ENCODE measurements at regions not wholly inside any gene's neighbourhood (a gene's known extent, or its start where the extent isn't known, plus 50 kb on each side); places are given as distances from the start of the nearest gene placed in this dataset.

- Mint-ChIP-seq H3K27me3 (ENCODE audit: low read depth, unreplicated experiment) (no peaks in the 10 kb centered on the region), H3K27ac (ENCODE audit: unreplicated experiment) (no peak overlapping the region), H3K9me3 (ENCODE audit: unreplicated experiment) (peaks cover 10% of the 10 kb centered on the region), H3K36me3 (ENCODE audit: low read depth, unreplicated experiment) (no peaks in the 10 kb centered on the region), H3K4me3 (ENCODE audit: unreplicated experiment) (no peak overlapping the region), H3K4me1 (ENCODE audit: low read depth, unreplicated experiment) (peaks cover 2% of the 10 kb centered on the region)
- no peak overlapping the region for H2AFZ ChIP-seq (ENCODE audit: low read depth, low read length)
- H3K27ac ChIP-seq (ENCODE audit: low read depth, low read length) = no peak overlapping the region
- DNase-seq (ENCODE audit: low read depth) (no peak), FAIRE-seq (no peak)
- no peak overlapping the region for H3K9ac ChIP-seq (ENCODE audit: low read length)
- H3K27me3 ChIP-seq (ENCODE audit: insufficient read depth, low read length) = no peaks in the 10 kb centered on the region
- H3K79me2 ChIP-seq (ENCODE audit: insufficient read depth, low read length) = no peaks in the 10 kb centered on the region
- peaks cover 17% of the 10 kb centered on the region for H3K4me1 ChIP-seq (ENCODE audit: insufficient read depth, low read length)
- no peaks in the 10 kb centered on the region for H3K9me3 ChIP-seq (ENCODE audit: insufficient read depth, low read depth, low read length)
- no peak overlapping the region for H3K4me2 ChIP-seq (ENCODE audit: low read length)
- no peaks in the 10 kb centered on the region for H3K36me3 ChIP-seq (ENCODE audit: insufficient read depth, low read length)
- no peaks in the 10 kb centered on the region for H4K20me1 ChIP-seq (ENCODE audit: insufficient read depth, low read length)
- no peak overlapping the region for H3K4me3 ChIP-seq (ENCODE audit: insufficient read depth, low read depth, low read length)
- TF ChIP-seq EZH2 (IDR thresholded peaks at IDR 0.05; ENCODE audit: insufficient read depth, low read length) (no peak), CTCF (IDR thresholded peaks at IDR 0.05; ENCODE audit: insufficient read depth, low read depth, low read length) (no peak)
Observed at GRCh38 chr6:133635447-133635846, 253.5 kb upstream of the TCF21 start.

GRCh38 chr6:133637436-133637835 lies 251.5 kb upstream of the TCF21 start:
- Mint-ChIP-seq H3K27me3 (ENCODE audit: low read depth, unreplicated experiment) (no peaks in the 10 kb centered on the region), H3K27ac (ENCODE audit: unreplicated experiment) (no peak overlapping the region), H3K4me3 (ENCODE audit: unreplicated experiment) (no peak overlapping the region), H3K36me3 (ENCODE audit: low read depth, unreplicated experiment) (no peaks in the 10 kb centered on the region), H3K9me3 (ENCODE audit: unreplicated experiment) (peaks cover 10% of the 10 kb centered on the region), H3K4me1 (ENCODE audit: low read depth, unreplicated experiment) (no peaks in the 10 kb centered on the region)
- H3K36me3 ChIP-seq (ENCODE audit: insufficient read depth, low read length) = no peaks in the 10 kb centered on the region
- no peak overlapping the region for H2AFZ ChIP-seq (ENCODE audit: low read depth, low read length)
- H3K4me2 ChIP-seq (ENCODE audit: low read length) = no peak overlapping the region
- no peaks in the 10 kb centered on the region for H4K20me1 ChIP-seq (ENCODE audit: insufficient read depth, low read length)
- H3K79me2 ChIP-seq (ENCODE audit: insufficient read depth, low read length) = no peaks in the 10 kb centered on the region
- H3K9me3 ChIP-seq (ENCODE audit: insufficient read depth, low read depth, low read length) = no peaks in the 10 kb centered on the region
- no peak for TF ChIP-seq EZH2 (IDR thresholded peaks at IDR 0.05; ENCODE audit: insufficient read depth, low read length)
- DNase-seq (ENCODE audit: low read depth) (no peak), FAIRE-seq (no peak)
- H3K27ac ChIP-seq (ENCODE audit: low read depth, low read length) = no peak overlapping the region
- H3K9ac ChIP-seq (ENCODE audit: low read length) = no peak overlapping the region
- H3K4me3 ChIP-seq (ENCODE audit: insufficient read depth, low read depth, low read length) = no peak overlapping the region
- no peaks in the 10 kb centered on the region for H3K4me1 ChIP-seq (ENCODE audit: insufficient read depth, low read length)
- H3K27me3 ChIP-seq (ENCODE audit: insufficient read depth, low read length) = no peaks in the 10 kb centered on the region

- H3K27ac ChIP-seq (ENCODE audit: low read depth, low read length) = no peak overlapping the region
- H3K27me3 ChIP-seq (ENCODE audit: insufficient read depth, low read length) = no peaks in the 10 kb centered on the region
- H3K9me3 Mint-ChIP-seq (ENCODE audit: unreplicated experiment) = peaks cover 10% of the 10 kb centered on the region
- no peak overlapping the region for H3K4me3 Mint-ChIP-seq (ENCODE audit: unreplicated experiment)
- H3K36me3 ChIP-seq (ENCODE audit: insufficient read depth, low read length) = no peaks in the 10 kb centered on the region
- no peak overlapping the region for H2AFZ ChIP-seq (ENCODE audit: low read depth, low read length)
- H3K9ac ChIP-seq (ENCODE audit: low read length) = no peak overlapping the region
- FAIRE-seq (no peak), DNase-seq (ENCODE audit: low read depth) (no peak)
- H3K4me1 Mint-ChIP-seq (ENCODE audit: low read depth, unreplicated experiment) = no peaks in the 10 kb centered on the region
- H3K79me2 ChIP-seq (ENCODE audit: insufficient read depth, low read length) = no peaks in the 10 kb centered on the region
- no peaks in the 10 kb centered on the region for H3K9me3 ChIP-seq (ENCODE audit: insufficient read depth, low read depth, low read length)
- TF ChIP-seq EZH2 (IDR thresholded peaks at IDR 0.05; ENCODE audit: insufficient read depth, low read length) (no peak), CTCF (IDR thresholded peaks at IDR 0.05; ENCODE audit: insufficient read depth, low read depth, low read length) (no peak)
- no peak overlapping the region for H3K4me2 ChIP-seq (ENCODE audit: low read length)
- H3K4me3 ChIP-seq (ENCODE audit: insufficient read depth, low read depth, low read length) = no peak overlapping the region
- H3K36me3 Mint-ChIP-seq (ENCODE audit: low read depth, unreplicated experiment) = no peaks in the 10 kb centered on the region
- no peaks in the 10 kb centered on the region for H3K4me1 ChIP-seq (ENCODE audit: insufficient read depth, low read length)
- H3K27ac Mint-ChIP-seq (ENCODE audit: unreplicated experiment) = no peak overlapping the region
- no peaks in the 10 kb centered on the region for H3K27me3 Mint-ChIP-seq (ENCODE audit: low read depth, unreplicated experiment)
- no peaks in the 10 kb centered on the region for H4K20me1 ChIP-seq (ENCODE audit: insufficient read depth, low read length)
Observed at GRCh38 chr6:133637874-133638273, 251.0 kb upstream of the TCF21 start.
